NCI-H2107 (cell line): ENCODE measurements at regions not wholly inside any gene's neighbourhood (a gene's known extent, or its start where the extent isn't known, plus 50 kb on each side); places are given as distances from the start of the nearest gene placed in this dataset.
"Not testable (repeated sequence)": the region's sequence is repeated elsewhere in the genome, so short reads cannot be mapped to it uniquely, and the experiment has no call there.

Source experiments
- DNase-seq: peaks from one replicate; lab custom pipeline; 2025; lab: John Stamatoyannopoulos, UW

DNA sequence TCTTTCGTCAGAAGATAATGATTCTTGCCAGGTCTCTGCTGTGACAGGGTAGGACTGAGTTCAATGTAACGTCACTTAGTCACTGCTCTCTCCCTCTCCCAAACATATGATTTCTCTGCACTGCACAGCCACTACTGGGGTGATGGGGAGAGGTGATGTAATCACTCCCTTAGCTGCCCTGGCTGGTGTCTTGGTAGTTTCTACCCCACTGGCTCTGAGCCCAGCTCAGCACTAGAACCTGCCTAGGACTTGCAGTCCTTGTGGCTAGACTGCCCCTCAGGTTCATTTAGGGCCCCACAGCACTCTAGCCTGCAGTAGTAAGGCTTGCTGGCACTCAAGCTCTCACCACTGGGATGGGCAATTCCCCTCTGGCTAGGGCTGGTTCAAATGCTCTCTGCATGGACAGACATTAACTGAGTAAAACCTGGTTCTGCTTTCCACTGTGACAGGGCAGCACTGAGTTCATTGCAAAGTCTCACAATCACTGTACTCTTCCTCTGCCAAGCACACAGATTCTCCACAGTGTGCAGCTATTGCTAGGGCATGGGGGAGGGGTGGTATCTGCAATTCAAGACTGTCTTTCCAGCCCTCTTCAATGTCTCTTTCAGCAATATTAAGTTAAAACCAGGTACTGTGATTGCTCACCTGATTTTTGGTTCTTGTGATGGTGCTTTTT is 571.4 kb upstream of the FAT3 start:
- DNase-seq = no peak

DNA sequence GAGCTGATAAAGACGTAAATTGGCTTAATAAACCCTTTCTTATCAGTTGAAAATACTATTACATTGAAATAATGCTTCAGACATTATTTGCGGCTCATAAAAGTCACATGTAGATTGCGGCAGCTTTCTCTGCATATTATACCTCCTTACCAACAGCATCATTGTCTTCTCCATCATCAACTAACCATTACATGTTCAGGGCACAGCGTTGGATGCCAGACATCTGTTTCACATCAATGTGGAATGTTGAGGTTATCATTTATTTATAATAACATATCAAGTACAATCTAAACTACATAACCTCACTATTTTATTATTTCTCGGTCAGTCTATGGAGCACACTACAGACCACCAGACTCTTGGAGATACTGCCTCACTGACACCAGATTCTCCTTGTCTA is 573.8 kb upstream of the FAT3 start:
- DNase-seq = no peak

DNA sequence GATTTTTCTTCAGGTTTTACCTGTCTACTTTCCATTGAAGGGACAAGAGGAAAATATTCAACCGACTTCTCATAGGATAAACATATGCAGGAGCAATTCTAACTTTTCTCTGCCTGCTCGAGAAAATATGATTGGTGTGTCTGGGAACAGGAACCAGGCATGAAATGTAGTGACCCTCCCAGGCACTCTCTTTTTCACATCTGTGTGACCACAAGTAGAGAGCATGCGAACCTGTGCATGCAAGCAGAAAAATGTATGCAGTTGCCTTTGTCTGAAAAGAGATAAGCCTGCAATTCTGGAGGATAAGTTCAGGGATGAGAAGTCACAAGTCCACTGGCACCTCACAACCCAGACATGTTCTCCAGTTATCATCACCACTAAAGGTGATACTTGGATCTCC is 583.5 kb upstream of the FAT3 start:
- no peak for DNase-seq

DNA sequence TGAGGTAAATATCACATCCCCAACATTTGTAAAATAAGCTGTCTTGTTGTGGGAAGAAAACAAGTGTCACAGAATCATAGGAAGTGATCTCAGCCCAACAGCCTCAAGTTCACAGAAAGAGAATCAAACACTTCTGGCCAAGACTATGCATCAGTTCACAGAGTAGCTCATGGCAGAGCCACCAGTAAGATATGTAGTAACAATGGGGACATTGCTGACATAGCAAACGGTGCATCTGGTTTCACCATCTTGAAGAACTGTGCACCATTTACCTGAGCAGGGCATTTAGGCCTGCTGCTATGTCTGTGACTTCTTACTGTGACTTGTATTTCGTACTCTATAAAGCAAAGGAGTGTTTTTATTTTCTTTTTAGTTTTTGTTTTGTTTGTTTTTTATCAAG is 585.3 kb upstream of the FAT3 start:
- DNase-seq = no peak

DNA sequence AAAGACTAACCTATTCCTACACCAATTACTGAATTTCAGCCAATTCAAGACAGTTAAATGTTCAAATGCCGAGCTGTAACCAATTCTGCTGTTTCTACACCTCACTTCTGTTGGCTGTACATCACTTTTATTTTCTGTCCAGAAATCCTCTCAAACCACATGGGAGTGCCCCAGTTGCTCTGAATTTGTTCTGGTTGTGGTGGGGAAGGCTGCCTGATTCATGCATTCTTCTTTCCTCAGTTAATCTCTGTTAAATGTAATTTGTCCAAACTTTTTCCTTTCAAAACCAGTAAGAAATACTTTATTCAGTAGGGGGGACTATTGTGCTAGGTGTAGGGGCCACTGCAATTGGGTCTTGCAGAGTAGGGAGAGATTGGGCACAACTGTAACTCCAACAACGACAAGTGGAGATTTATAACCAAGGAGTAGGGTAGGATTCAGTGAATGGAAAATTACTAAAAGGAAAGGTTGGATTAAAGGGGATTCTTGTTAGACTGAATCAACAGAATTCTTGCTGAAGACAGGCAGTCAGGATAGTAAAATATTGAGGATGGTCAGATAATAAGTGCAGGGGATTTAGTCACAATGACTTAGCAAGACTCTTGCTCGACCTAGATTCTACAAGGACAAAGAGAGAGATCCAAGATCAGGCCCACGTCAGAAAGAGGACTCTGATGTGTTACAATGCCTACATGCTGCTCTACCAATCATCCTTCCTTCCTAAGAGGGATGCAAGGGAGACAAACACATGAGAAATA is 593.5 kb upstream of the FAT3 start:
- DNase-seq = no peak

DNA sequence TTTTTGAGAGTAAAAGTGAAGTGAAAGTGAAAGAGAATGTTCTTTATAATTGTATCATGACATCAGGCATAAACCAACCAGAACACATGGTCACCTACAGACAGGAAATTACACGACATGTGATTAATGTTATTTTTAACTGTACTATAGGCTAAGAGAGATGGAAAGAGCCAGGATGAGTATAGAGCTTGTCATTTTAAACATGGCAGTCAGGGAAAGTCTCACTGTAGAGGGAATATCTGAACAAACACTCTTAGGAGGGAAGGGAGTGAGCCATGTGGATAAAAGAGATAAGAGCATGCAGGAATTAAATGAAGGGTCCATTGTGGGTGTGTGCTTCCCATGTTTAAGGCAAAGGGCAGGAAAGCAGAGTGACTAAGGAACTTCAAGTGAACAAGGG is 599.1 kb upstream of the FAT3 start:
- no peak for DNase-seq

DNA sequence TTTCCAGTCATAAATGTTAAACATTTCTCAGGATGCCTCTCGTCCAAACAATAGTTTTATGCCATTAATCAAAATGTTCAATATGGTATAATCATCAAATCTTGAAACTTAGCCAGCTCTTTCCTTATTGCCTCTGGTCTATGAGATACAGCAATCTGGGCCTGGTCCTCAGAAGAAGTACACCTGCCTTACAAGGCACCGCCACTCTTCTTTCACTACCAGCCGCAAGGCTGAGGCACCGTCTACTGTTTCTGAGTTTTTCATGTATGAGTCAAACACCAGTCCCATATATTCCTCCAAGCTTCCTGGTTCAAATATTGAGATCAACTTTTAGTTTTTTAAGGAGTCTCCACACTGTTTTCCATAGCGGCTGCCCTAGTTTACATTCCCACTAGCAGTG is 600.6 kb upstream of the FAT3 start:
- DNase-seq = no peak

DNA sequence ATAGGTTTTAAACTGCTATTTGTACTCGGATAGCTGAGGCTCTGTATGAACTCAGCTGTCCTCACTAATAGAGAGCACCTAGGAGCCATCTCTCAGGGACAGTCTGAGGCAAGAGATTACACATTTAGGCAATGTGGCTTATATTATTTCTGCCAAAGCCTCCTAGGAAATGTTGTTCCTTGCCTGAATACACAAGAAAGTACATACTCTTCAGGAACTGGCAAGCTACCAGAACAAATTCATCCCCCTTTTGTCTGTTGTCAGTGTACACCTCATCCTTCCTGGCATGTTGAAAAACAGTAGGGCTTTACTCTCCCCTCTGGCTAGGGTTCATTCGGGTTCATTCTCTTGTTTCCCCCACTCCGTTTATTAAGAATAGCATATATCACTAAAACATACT is 615.9 kb upstream of the FAT3 start:
- no peak for DNase-seq

DNA sequence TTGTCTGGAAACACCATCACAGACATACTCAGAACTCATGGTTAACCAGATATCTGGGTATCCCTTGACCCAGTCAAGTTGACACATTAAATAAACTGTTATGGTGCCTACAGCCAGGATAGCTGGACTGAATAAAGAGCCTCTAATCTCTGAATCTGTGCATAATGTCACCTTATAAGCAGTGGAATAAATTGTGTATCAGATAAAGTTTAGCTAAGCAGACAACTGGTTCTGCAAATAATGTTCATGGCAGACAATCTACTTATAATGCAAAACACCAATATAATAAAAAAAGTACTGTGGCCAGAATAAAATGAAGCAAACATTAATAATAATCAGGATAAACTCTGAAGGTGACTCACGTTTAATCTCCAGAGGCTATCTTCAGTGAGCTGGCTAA is 628.5 kb upstream of the FAT3 start:
- no peak for DNase-seq

DNA sequence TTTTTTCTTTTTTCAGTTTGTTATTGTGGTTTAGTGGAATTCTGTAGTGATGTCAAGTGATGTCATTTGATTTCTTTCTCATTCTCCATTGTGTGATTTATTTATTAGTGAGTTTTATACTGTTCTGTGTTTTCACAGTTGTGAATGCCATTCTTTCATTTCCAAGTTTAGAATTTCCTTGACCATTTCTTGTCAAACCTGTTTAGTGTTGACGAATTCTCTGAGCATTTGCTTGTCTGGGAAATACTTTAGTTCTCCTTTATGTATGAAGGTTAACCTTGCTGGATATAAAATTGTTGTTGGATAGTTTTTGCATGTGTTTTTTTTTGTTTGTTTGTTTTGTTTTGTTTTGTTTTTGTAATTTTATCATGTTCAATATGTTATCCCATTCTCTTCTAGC is 633.6 kb upstream of the FAT3 start:
- no peak for DNase-seq

DNA sequence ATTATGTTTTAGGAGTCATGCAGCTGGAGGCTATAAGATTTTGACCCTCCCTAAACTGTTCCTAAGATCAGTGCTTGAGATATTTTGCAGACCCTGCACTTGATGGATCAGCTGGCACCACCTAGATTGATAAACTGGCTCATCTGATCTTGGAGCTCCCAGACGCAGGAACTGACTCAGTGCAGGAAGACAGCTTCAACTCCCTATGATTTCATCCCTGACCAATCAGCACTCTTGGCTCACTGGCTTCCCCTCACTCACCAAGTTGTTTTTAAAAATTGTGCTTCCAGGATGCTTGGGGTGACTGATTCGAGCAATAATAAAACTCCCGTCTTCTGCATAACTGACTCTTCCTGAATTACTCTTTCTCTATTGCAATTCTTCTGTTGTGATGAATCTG is 637.5 kb upstream of the FAT3 start:
- no peak for DNase-seq

DNA sequence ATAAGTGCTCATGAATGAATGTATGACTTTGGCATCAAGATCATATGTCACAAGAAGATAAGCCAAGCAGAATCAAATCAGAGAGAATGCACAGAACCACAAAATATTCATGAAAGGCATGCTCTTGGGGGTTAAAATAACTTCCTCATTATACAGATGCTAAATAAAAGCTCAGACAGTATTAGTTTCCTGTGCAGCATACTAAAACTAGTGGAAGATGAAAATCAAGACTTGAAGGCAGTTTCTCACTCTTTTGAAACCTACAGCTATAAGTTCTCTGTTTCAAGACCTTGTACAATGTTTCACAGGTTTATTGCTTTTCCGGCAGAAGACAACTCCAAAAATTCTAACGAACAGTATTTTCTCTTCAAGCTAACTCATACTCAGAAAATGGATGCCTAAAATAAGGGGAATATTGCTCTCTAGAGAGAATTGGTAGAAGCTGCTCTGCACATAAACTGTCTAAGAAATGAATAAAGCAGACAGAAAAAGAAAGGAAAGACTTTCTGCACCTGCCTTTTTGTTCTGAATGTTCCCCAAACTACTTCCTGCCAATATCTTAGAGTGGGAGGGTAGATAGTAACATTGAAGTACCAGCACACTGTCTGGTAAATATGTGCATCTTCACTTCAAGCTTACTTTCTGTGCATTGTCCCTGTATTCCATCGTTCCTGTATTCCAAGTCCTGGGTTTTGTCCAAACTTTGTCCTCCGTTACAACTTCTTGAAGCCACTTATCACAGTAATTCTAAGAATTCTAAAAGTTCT is 639.4 kb upstream of the FAT3 start:
- DNase-seq = no peak

DNA sequence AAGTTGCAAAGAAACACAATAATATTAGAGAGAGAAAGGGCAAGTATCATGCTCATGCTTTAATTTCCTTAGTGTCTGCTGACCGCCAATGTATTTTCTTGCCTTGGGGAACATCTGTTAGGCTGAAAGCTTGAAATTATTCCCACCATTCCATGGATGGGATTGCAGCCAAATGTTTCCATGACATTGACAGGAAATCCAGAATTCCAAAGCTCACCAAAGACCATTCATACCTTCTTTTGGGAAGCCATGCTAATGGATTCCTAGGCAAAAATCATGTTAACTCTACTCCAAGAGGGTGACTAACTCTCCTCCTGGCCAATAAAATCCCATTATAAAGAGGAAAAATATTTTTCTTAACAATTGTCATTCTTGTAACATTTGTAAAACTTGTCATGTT is 661.4 kb upstream of the FAT3 start:
- DNase-seq = no peak

DNA sequence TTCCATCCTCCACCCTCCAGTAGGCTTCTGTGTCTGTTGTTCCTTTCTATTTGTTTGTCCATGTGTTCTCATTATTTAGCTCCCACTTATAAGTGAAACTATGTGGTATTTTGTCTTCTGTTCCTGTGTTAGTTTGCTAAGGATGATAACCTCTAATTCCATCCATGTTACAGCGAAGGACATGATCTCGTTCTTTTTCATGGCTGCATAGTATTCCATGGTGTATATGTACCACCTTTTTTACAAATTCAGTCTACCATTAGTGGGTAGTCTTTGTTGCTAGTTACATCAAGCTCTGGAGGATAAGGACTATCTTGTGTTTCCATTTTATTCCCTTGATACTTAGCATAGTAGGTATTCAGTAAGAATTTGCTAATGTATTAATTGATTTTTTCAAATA is 664.2 kb upstream of the FAT3 start:
- no peak for DNase-seq

DNA sequence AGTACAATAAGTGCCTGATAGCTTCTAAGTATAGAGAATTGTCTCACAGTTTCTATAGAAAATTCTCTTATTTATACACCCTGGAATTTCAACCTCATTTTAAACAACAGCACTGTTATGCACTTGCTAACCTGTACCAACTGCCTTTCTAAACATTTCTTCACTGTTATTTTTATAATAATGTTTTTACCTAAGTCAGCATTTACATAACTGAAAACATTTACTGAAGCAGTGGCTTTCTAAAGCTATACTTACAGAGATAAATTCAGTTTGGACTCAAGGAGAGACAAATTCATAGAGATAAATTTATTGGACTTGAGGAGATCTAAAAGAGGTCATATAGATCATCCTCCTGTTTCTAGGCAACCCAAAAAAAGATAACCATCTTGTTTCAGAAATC is 686.6 kb upstream of the FAT3 start:
- DNase-seq = no peak

DNA sequence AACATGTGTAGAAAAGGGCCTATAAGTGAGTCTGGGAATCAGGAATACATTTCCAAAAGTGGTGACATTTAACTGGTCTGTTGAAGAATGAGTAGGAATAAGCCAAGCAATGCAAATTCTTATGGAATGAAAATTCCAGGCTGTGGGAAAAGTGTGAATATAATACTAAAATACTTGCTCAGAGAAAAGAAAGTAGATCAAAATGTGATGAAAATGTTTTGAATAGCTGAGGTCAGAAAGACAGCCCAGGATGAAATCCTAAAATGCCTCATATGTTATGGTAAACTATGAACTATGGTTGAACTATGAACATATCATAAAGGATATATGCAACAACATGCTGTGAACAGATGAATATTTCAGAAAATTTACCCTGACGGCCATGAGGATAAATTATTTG is 688.3 kb upstream of the FAT3 start:
- DNase-seq = no peak

DNA sequence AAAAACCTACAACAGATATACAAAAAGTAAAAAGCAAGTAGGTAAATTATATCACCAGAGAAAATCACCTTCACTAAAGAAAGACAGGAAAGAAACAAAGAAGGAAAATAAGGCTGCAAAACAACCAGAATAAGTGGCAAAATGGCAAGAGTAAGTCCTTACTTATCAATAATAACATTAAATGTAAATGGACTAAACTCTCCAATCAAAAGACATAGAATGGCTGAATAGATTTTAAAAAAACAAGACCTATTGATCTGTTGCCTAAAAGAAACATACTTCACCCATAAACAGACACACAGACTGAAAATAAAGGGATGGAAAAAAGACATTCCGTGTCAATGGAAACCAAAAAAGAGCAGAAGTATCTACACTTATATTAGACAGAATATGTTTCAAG is 695.7 kb upstream of the FAT3 start:
- no peak for DNase-seq

DNA sequence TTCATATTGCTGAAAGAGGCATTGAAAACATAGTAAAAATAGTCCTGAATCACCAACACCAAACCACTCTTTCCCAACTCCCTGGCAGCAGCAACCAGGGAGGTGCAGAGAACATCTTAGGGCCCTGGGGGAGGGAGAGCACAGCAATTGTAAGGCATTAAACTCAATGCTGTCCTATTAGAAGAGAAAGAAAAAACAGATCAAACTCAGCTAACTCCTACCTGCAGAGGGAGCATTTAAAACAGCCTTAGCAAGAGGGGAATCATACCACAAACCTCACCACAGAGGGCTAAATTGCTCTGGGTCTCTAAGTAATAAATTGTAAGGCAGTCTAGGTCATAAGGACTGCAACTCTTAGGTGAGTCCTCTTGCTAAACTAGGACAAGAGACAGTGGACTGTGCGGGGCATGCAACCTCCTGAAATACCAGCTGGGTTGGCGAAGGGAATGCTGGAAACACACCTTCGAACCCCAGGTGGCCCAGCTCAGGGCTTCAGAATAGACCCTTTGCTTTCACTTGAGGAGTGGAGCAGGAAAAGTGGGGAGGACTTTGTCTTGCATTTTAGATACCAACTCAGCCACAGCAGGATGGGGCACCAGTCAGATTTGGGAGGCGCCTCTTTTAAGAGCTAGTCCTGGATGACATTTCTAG is 697.1 kb upstream of the FAT3 start:
- no peak for DNase-seq

DNA sequence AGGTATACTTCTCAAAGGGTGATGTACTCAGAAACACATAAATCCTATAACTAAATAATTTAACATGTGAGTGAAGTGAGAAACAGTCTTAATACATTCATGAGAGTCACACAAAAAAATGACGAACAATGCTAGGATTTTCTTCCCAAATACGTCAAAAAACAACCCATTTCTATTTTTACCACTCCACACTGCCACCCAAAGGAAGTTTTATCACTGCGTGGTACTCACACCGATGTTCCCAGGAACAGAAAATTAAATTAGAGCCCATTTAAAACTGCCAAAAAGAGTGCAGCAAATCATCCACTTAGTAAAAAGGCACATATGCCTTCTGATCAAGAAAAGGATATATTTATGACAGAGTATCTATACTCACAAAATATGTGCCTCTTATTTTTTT is 710.9 kb upstream of the FAT3 start:
- no peak for DNase-seq

DNA sequence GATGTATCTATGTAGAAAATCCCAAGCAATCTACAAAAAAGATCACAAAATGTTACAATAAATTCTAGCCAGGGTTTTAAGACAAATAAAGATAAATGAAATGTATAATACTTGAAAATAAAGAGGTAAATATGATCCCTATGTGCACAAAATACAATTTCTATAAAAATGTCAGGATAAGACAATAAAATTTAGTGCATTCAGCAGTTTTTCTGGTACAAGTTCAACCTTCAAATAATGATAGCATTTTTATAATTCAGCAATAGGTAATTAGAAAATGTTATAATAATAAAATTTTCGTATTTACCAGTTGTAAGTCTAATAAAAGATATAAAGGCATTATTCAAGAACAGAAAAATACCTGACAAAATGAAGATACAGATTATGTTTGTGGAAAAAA is 726.8 kb upstream of the FAT3 start:
- DNase-seq = no peak

DNA sequence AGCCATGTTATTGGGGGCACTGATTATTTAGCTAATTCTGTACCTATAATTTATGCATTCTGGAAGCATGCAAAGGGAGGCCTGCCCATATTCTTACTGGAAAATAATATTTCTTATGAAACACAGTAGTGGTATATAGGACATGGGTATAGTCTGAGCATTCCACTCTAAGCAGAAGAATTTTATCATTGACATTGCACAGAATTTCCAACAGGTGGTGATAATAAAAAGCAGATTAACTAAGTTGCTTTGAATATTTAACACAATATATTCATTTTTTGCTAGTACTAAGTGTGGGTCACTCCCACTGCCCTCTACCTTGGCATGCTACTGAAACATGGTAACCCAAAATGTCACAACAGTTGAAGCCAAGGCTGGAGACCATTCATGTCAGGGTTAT is 728.8 kb upstream of the FAT3 start:
- DNase-seq = no peak

DNA sequence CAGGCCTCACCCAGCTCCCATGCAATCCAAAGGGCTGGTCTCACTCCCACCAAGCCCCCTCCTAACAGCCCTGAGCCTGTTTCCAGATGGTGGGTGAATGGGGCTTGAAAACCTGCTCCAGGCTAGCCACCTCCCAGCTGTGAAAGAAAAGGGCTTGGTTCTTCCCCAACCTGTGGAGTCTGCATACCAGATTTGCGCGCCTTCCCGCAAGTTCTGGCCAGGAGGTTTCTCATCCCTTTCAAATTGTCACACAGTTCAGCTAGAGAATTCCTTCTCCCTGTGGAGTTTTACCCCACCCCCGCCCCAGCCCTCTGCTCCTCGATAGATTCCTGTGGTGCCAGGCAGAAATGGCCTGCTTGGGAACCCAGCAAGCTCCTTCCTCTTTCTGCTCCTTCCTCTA is 734.6 kb upstream of the FAT3 start:
- DNase-seq = no peak

DNA sequence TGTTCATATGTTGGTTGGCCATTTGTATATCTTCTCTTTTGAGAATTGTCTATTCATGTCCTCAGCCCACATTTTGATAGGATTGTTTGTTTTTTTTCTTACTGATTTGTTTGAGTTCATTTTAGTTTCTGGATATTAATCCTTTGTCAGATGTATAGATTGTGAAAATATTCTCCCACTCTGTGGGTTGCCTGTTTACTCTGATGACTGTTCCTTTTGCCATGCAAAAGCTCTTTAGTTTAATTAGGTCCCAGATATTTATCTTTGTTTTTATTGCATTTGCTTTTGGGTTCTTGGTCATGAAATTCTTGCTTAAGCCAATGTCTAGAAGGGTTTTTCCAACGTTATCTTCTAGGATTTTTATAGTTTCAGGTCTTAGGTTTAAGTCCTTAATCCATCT is 740.7 kb upstream of the FAT3 start:
- not testable (repeated sequence) for DNase-seq
